Mucosa of descending colon (tissue), 3 donors: ENCODE measurements at regions not wholly inside any gene's neighbourhood (a gene's known extent, or its start where the extent isn't known, plus 50 kb on each side); places are given as distances from the start of the nearest gene placed in this dataset.

Experiments used
- ATAC-seq: fragments of 200-7000 bp; cut with Tn5 transposase; one replicate; pipeline ENCODE4 v1.9.1; 2020; ENCODE audit warnings: mild to moderate bottlenecking, moderate library complexity
- DNase-seq, 3 donors: peaks; one replicate each; pipeline ENCODE4 v3.0.0-alpha.2; 2020
- H3K36me3 ChIP-seq: fragments of 200-600 bp; one replicate; pipeline ENCODE4 v1.8.0; 2021; ENCODE audit warnings: low read depth, mild to moderate bottlenecking
- H3K4me1 ChIP-seq: fragments of 200-600 bp; one replicate; pipeline ENCODE4 v1.8.0; 2021; ENCODE audit warnings: low read depth, mild to moderate bottlenecking
- H3K4me3 ChIP-seq: fragments of 200-600 bp; one replicate; pipeline ENCODE4 v1.8.0; 2021; ENCODE audit warnings: mild to moderate bottlenecking
- H3K9me3 ChIP-seq: fragments of 200-600 bp; one replicate; pipeline ENCODE4 v1.8.0; 2021; ENCODE audit warnings: mild to moderate bottlenecking
- CTCF ChIP-seq: fragments of 200-600 bp; IDR thresholded peaks from one replicate; pipeline ENCODE4 v1.8.0; 2022; ENCODE audit warnings: antibody characterized with exemption, mild to moderate bottlenecking
- intact Hi-C, 2 donors: fragments of 100-400 bp; cut with DNase I in 1 of 2; cut with micrococcal nuclease in 1 of 2; formaldehyde crosslinking; loops; one replicate each; pipeline versions ENCODE4 v1.11.0 to v1.11.1; 2022; cut with DNase I, micrococcal nuclease
- donor health status: DM: no; HTN: no; CAD: no; lungs with moderate emphysema.
- donor health status: DM: no; HTN: no; CAD: no.
- donor health status: DM: no; HTN: yes; CAD: no.

GRCh38 chr12:67019070-67019469 is 250.1 kb upstream of the CAND1 start:
- no peaks in the 10 kb centered on the region for H3K9me3 ChIP-seq
- H3K4me1 ChIP-seq = no peaks in the 10 kb centered on the region
- intact Hi-C loops = no loop called here
- DNase-seq = no peak
- no peaks in the 10 kb centered on the region for H3K36me3 ChIP-seq
- no peak overlapping the region for H3K4me3 ChIP-seq
- ATAC-seq = no peak
- no peak for TF ChIP-seq CTCF

DNA sequence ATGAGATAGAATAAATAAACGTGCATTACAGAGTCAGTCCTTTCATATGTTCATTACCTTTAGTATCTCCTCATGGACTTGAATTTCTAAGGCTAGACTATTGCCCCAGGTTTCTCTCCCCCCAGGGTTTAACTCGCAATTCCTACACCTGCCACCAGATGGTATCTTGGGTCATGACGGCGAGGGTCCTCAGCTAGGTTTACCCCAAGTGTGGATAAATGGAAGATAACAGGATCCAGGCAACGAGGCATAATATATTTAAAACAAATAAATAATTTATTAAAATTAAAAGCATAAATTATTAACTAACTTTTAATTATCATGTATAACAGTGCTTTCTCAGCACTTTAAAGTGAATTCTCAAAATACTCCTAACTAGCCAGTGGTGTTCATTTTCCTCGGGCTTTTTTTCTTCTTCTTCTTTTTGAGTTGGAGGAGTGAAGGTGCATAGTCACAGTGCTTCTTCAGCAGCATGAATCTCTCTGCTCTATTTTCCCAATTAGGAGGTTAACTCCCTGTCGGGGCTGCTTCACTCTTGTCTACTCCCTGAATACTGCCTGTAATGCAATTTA is 243.5 kb upstream of the CAND1 start:
- peak in 1 of 3 donors; percentile 53 for DNase-seq
- no peaks in the 10 kb centered on the region for H3K36me3 ChIP-seq
- H3K4me3 ChIP-seq = no peak overlapping the region
- peak; percentile 51 for TF ChIP-seq CTCF
- no peaks in the 10 kb centered on the region for H3K9me3 ChIP-seq
- H3K4me1 ChIP-seq = no peaks in the 10 kb centered on the region
- ATAC-seq = no peak
- intact Hi-C loops = no loop called here

GRCh38 chr12:67026487-67027246 is 242.5 kb upstream of the CAND1 start:
- Histone ChIP-seq H3K9me3 (no peaks in the 10 kb centered on the region), H3K4me3 (no peak overlapping the region), H3K36me3 (no peaks in the 10 kb centered on the region), H3K4me1 (no peaks in the 10 kb centered on the region)
- no peak for DNase-seq
- intact Hi-C loops = no loop called here
- no peak for TF ChIP-seq CTCF
- ATAC-seq = no peak

DNA sequence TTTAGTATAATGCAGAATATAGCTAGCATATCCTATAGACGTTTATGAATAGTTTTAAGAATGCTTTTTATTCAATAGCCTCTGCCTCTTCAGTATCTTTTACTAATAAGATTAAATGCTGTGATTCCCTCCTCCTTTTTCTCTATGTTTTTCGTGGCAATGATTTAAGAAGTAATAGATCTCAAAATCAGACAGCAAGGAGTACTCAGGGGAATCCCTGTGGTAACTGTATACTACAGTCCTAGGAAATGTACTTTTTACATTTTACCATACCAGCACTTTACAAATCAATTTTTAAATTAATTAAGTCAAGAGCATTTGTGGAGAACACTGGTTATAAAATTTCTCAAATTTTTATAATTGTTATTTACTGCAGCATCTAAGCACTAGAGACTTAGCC is 240.6 kb upstream of the CAND1 start:
- H3K4me3 ChIP-seq = no peak overlapping the region
- intact Hi-C loops = no loop called here

GRCh38 chr12:67034110-67034879 is 234.9 kb upstream of the CAND1 start:
- H3K4me1 ChIP-seq = no peaks in the 10 kb centered on the region
- H3K36me3 ChIP-seq = no peaks in the 10 kb centered on the region
- ATAC-seq (peak; percentile 48), DNase-seq (no peak)
- intact Hi-C loops = no loop called here
- H3K4me3 ChIP-seq = no peak overlapping the region
- no peak for TF ChIP-seq CTCF
- no peaks in the 10 kb centered on the region for H3K9me3 ChIP-seq

More for the DNA sequence above, 240.6 kb upstream of the CAND1 start:
- no peak for ATAC-seq
- no peaks in the 10 kb centered on the region for H3K36me3 ChIP-seq
- H3K4me1 ChIP-seq = no peaks in the 10 kb centered on the region
- no peak for DNase-seq
- TF ChIP-seq CTCF = no peak
- no peaks in the 10 kb centered on the region for H3K9me3 ChIP-seq
